Right cardiac atrium (tissue), 5 donors: ENCODE measurements at regions not wholly inside any gene's neighbourhood (a gene's known extent, or its start where the extent isn't known, plus 50 kb on each side); places are given as distances from the start of the nearest gene placed in this dataset.

Experiments
- ATAC-seq, 2 donors: fragments of 200-7000 bp; cut with Tn5 transposase; one replicate each; pipeline versions ENCODE4 v1.8.0 to v1.9.1; 2020; ENCODE audit warnings: moderate library complexity in 2 of 2, mild to moderate bottlenecking in 1 of 2
- DNase-seq, 3 donors: peaks; one replicate each; pipeline ENCODE4 v3.0.0-alpha.2; 2020
- H3K27ac ChIP-seq: one replicate; pipeline ENCODE4 v1.5.1; 2013; ENCODE audit warnings: mild to moderate bottlenecking, low read length, control low read depth, moderate library complexity
- H3K27me3 ChIP-seq: one replicate; pipeline ENCODE4 v1.6.1; 2013; ENCODE audit not compliant: control insufficient read depth, insufficient read depth
- H3K4me1 ChIP-seq: one replicate; pipeline ENCODE4 v1.6.1; 2013; ENCODE audit warnings: low read length; ENCODE audit not compliant: control insufficient read depth, insufficient read depth
- H3K4me3 ChIP-seq: one replicate; pipeline ENCODE4 v1.5.1; 2013; ENCODE audit warnings: low read length, control low read depth
- H3K9me3 ChIP-seq: one replicate; pipeline ENCODE4 v1.6.1; 2013; ENCODE audit warnings: low read length; ENCODE audit not compliant: control insufficient read depth
- WGBS: extraction: QIAGEN DNeasy Blood & Tissue Kit; methylation state at CpG from one replicate; pipeline ENCODE4 v1.1.7; 2013; 5-methylcytosine and 5-hydroxymethylcytosine counted together
- intact Hi-C, 4 donors: fragments of 100-400 bp; cut with DNase I; formaldehyde crosslinking; loops; one replicate each; pipeline versions ENCODE4 v1.11.0 to v1.14.0; 2022 to 2023
- donor health status: healthy with polysubstance abuse.
- donor health status: DM: no; HTN: yes; CAD: no.
- donor health status: DM: no; HTN: no; CAD: no.
- donor health status: DM: no; HTN: yes; CAD: no; lungs with severe emphysema.
- donor health status: DM: yes; HTN: yes; CAD: no.

DNA sequence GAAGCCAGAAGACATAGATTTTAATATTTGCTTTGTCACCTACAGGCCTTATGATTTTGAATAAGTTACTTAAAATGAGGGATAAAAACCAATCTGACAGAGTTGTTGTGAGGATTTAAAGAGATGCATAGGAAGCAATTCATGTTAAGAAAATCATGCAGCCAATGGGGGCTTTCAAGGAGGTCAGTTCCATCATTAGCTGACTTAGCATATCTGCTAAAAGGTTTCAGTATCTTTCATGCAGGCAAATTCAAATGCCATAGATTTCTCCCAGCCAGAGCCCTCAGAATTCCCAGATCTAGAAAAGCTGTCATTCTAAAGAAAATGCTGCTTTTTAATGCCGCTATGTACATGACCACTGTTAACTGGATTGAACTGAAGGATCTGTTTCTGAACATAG is 176.1 kb downstream of the GOLIM4 start:
- DNase-seq, result no peak
- 85% methylated on average over 1 of the region's 1 CpG for WGBS
- ATAC-seq, result no peak
- no peaks in the 10 kb centered on the region for H3K27me3 ChIP-seq
- no peak overlapping the region for H3K4me3 ChIP-seq
- no peak overlapping the region for H3K27ac ChIP-seq
- no peaks in the 10 kb centered on the region for H3K4me1 ChIP-seq
- H3K9me3 ChIP-seq, result no peaks in the 10 kb centered on the region
- intact Hi-C loops, result no loop called here

DNA sequence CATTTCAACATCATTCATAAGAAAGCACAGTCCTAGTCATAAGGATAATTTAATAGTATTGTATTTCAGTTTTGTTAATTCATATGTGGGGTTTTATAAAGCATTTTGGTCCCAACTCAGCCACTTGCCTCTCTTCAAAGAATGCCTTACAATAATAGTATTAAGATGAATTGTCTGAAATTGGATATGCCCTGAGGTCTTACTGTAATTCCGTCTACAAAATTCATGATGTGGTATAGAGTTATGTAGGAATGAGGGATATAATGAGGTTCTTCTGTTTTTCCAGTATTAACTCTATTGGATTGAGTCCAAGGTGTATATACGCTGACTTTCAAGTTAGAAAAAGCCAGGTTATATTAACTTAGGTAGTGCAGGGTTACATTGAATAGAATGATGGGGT is 177.0 kb downstream of the GOLIM4 start:
- WGBS, result 91% methylated on average over 2 of the region's 2 CpGs
- intact Hi-C loops, result no loop called here
- no peak overlapping the region for H3K4me3 ChIP-seq
- H3K4me1 ChIP-seq, result no peaks in the 10 kb centered on the region
- H3K27ac ChIP-seq, result no peak overlapping the region
- no peak for DNase-seq
- no peak for ATAC-seq
- H3K9me3 ChIP-seq, result no peaks in the 10 kb centered on the region
- H3K27me3 ChIP-seq, result no peaks in the 10 kb centered on the region

DNA sequence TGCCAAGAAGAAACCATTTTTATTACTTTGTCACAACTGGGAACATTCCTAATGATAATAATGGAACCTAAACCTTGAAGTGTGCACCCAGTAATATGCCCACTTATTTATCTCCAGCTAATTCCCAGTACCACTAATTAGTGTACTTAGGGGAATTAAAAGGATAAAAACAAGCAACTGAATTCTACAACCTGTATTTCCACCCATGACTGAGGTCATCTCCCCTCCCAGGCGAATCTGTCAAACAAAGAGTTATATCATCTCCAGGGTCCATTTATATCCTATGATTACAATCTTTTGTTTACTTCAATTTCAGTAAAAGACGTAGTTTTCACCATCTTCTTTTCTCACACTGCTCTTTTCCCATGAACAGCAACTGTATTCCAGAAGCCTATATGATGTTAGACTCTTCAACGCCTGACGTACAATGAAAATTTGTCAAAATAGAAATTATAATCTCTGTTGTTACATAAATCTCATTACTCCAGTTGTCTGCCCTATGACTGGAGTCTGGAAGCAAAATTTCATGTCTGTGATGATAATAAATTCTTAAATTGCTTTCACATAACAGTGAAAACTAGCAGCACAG is 177.6 kb downstream of the GOLIM4 start:
- no peak for ATAC-seq
- no peaks in the 10 kb centered on the region for H3K4me1 ChIP-seq
- no peaks in the 10 kb centered on the region for H3K27me3 ChIP-seq
- no peak for DNase-seq
- intact Hi-C loops, result no loop called here
- H3K9me3 ChIP-seq, result no peaks in the 10 kb centered on the region
- no peak overlapping the region for H3K4me3 ChIP-seq
- H3K27ac ChIP-seq, result no peak overlapping the region
- 88% methylated on average over 4 of the region's 4 CpGs for WGBS

DNA sequence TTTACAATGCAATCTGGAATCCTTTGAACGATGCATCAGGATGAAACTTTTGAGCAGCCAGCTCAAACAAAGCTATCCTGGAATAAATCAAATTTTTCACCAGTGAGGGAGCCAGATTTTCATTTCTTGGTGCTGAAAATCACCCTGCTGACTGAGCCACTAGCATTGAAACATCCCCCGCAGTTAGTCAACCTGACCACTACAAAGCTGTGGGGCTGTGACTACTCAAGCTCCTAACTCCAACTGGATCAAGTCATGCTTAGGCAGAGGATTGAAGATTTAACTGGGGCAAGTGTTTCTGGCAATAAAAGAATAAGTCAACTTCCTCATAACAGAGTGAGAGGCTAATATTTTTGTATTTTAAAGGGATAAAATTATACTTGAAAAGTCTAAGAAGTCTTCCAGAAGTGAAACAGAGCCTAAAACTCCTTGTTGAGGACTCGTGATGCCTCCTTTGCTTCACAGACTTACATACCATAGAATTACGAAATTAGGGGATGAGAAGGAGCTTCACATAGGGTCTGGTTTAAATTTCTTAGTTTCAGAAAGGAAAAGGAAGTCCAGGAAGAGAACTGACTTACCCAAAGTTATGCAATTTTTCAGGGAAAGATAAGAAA is 177.8 kb downstream of the SERPINI1 start:
- Histone ChIP-seq H3K4me3 (no peak overlapping the region), H3K4me1 (no peaks in the 10 kb centered on the region), H3K27me3 (no peaks in the 10 kb centered on the region), H3K9me3 (no peaks in the 10 kb centered on the region), H3K27ac (no peak overlapping the region)
- ATAC-seq (no peak), DNase-seq (no peak)
- intact Hi-C loops, result no loop called here
- WGBS, result 69% methylated on average over 4 of the region's 4 CpGs

DNA sequence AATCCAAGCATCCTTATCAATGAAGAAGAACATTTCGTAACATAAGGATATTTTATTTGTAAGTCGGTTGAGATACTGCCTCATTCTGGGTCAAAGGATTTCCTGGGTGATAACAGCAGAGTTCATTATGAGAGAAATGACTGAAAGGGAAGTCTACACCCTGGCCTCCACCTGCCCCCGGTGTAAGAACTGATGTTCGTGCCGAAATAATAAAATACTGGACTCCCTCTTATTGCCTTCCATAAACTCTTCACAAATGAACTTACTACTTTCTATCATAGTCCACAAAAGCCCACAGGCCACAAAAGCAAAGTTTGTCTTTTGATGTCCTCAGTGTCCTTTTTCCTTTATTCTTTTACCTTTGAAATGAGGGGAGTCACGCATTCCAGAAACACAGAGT is 174.4 kb downstream of the SERPINI1 start:
- H3K9me3 ChIP-seq, result no peaks in the 10 kb centered on the region
- H3K4me1 ChIP-seq, result no peaks in the 10 kb centered on the region
- ATAC-seq (no peak), DNase-seq (no peak)
- H3K27ac ChIP-seq, result no peak overlapping the region
- no peaks in the 10 kb centered on the region for H3K27me3 ChIP-seq
- intact Hi-C loops, result no loop called here
- WGBS, result 89% methylated on average over 6 of the region's 6 CpGs
- H3K4me3 ChIP-seq, result no peak overlapping the region

DNA sequence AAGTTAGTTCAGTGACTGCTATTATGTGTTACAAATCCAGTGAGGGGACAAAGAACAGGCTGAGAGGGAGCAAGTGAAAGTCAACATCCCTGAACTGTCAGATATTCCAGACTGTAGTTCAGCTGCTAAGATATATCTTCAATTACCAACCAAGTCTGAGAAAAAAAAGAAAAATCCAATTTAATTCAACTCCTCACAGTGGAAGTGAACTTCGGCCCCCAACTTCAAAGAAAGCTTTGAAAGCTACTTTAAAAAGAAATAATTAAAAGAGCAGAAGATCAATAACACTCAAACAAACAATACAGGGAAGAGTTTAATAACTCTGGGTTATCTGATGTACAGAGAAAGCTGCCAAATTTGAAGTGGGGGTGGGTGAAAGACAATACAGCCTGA is 174.0 kb downstream of the SERPINI1 start:
- Histone ChIP-seq H3K9me3 (no peaks in the 10 kb centered on the region), H3K4me1 (no peaks in the 10 kb centered on the region), H3K27me3 (no peaks in the 10 kb centered on the region), H3K27ac (no peak overlapping the region), H3K4me3 (no peak overlapping the region)
- ATAC-seq (no peak), DNase-seq (no peak)
- intact Hi-C loops, result no loop called here
- 80% methylated on average over 1 of the region's 1 CpG for WGBS

DNA sequence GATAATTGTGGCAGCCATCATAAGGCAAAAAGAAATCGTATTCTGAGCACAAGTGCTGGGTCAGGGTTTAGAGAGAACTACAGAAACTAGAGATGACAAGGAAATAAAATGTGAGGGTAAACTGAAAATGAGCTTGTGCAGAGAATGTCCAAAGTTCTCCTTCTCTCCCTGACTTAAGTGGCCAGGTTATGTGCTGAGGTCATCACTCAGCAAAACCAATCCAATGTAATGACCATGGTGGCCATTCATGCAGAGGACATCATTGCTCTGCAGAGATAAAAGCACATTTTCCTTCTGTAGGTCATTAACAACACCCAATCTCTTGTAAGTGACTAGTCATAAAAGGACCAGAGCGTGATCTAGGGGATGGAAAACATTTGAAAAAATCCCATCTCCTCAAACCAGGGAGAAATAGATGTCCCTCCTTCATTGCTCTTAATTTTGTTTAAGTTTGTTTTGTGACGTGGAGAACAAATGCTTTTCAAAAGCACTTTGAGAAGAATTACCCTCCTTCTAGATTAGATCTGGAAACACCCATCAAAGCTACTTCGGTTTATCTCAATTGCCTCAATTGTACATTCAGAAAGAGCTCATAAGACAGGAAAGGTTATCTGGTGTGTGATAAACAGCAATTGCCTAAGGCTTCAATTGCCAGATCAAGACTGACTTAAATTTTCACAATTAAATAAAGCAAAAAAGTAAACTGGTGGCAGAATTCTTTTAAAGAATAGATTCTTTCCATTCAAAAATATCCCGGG is 173.4 kb downstream of the SERPINI1 start:
- DNase-seq (no peak), ATAC-seq (no peak)
- H3K27ac ChIP-seq, result no peak overlapping the region
- no peaks in the 10 kb centered on the region for H3K4me1 ChIP-seq
- intact Hi-C loops, result no loop called here
- H3K9me3 ChIP-seq, result no peaks in the 10 kb centered on the region
- H3K4me3 ChIP-seq, result no peak overlapping the region
- 56% methylated on average over 5 of the region's 5 CpGs for WGBS
- no peaks in the 10 kb centered on the region for H3K27me3 ChIP-seq

DNA sequence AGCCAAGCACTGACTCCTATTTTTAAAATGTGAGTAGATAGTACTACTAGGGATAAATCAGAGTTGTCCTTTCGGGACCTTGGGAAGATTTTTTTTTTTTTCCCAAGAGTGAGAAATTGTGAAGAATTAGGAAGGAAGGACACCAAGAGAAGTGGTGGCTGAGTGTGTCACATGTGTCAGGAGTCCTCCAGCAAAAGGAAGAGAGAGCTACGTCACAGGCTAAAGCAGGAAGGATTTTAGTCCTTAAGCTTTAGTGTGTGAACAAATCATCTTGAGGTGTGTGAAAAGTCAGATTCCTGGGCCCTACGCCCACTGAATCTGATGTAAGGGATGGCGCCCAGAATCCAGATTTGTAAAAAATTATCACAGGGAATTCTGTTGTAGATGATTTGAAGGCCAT is 172.7 kb downstream of the SERPINI1 start:
- H3K9me3 ChIP-seq, result no peaks in the 10 kb centered on the region
- DNase-seq (no peak), ATAC-seq (no peak)
- H3K4me3 ChIP-seq, result no peak overlapping the region
- H3K4me1 ChIP-seq, result no peaks in the 10 kb centered on the region
- no peak overlapping the region for H3K27ac ChIP-seq
- 69% methylated on average over 4 of the region's 4 CpGs for WGBS
- intact Hi-C loops, result no loop called here
- no peaks in the 10 kb centered on the region for H3K27me3 ChIP-seq

DNA sequence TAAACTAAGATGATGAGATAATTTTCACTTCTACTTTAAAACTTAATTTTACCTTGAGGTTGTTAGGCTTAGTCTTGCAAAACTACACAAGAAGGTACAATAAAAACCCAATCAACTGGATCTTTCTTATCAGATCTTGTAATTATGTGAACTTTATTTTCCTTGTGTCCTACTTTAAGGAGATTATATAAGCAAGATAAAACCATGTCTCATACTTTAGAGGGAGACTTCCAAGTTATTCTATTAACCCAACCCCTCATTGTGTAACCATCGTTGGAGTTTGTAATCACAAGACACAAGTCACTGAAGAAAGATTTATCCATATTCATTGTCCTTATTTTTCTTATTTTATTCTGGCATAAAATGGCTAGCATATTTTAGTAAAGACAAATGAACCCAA is 165.6 kb downstream of the SERPINI1 start:
- Histone ChIP-seq H3K4me1 (peaks cover 2% of the 10 kb centered on the region), H3K4me3 (no peak overlapping the region), H3K27me3 (no peaks in the 10 kb centered on the region), H3K9me3 (no peaks in the 10 kb centered on the region), H3K27ac (no peak overlapping the region)
- no peak for ATAC-seq
- intact Hi-C loops, result no loop called here
- DNase-seq, result no peak
- WGBS, result 49% methylated on average over 1 of the region's 1 CpG

DNA sequence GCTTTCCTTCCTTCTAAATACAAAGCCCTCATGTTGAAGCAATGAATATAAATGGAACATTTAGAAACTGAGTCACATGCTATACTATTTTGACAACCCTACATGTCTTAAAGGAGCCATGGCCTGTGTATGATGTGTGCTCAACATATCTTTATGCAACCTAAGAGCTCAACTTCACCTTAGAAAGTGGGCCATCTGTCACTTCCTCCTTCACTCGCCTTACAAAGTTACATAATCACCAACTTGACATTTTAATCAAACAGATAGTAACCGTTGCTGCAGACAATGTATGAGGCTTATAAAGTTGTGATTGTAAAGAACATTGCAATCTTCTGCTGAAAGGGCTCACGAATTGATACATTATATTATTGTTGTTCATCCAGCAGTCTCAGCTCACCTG is 163.6 kb downstream of the SERPINI1 start:
- 60% methylated on average over 3 of the region's 3 CpGs for WGBS
- Histone ChIP-seq H3K27ac (no peak overlapping the region), H3K4me1 (peaks cover 2% of the 10 kb centered on the region), H3K9me3 (no peaks in the 10 kb centered on the region), H3K4me3 (no peak overlapping the region), H3K27me3 (no peaks in the 10 kb centered on the region)
- intact Hi-C loops, result no loop called here
- ATAC-seq, result no peak
- no peak for DNase-seq

DNA sequence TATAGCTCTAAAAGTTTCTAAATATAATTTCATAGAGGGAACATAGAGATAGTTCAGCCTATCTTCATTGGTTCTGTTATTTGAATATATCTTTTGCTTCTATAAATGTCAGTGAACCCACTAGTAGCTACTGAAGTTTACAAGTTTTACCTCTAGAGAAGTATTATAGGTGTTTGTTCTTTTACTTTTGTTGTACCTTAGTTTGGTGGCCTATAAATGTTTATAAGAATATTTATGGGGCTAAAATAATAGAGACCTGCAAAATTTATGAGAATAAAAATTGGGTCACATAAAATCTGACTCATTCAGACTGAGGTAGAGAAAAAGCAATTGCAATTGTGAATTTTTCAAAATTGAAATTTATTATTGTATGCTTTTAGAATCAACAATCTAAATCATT is 162.6 kb downstream of the SERPINI1 start:
- intact Hi-C loops, result no loop called here
- Histone ChIP-seq H3K4me1 (peaks cover 2% of the 10 kb centered on the region), H3K27me3 (no peaks in the 10 kb centered on the region), H3K27ac (no peak overlapping the region), H3K4me3 (no peak overlapping the region), H3K9me3 (no peaks in the 10 kb centered on the region)
- DNase-seq, result no peak
- no peak for ATAC-seq
